ENCODE measurements at regions not wholly inside any gene's neighbourhood (a gene's known extent, or its start where the extent isn't known, plus 50 kb on each side); places are given as distances from the start of the nearest gene placed in this dataset.

- H3K9me3 ChIP-seq: no peaks in the 10 kb centered on the region
- H3K4me3 ChIP-seq: no peak overlapping the region
- intact Hi-C loops (cut with DNase I): no loop called here
- H3K4me1 ChIP-seq: no peaks in the 10 kb centered on the region
- no peak for DNase-seq
- TF ChIP-seq POLR2AphosphoS5 (IDR thresholded peaks at IDR 0.05): no peak
- no peak for TF ChIP-seq POLR2A (IDR thresholded peaks at IDR 0.05)
- TF ChIP-seq CTCF (IDR thresholded peaks at IDR 0.05): no peak
- no peak for TF ChIP-seq EP300 (IDR thresholded peaks at IDR 0.05)
- no peaks in the 10 kb centered on the region for H3K36me3 ChIP-seq
- no peaks in the 10 kb centered on the region for H3K27me3 ChIP-seq
- no peak overlapping the region for H3K27ac ChIP-seq
These were observed 75.1 kb upstream of the GRIK1 start for GRCh38 chr21:30014886-30015285.

- Histone ChIP-seq H3K27ac (no peak overlapping the region), H3K4me3 (no peak overlapping the region), H3K4me1 (no peaks in the 10 kb centered on the region), H3K27me3 (no peaks in the 10 kb centered on the region), H3K9me3 (no peaks in the 10 kb centered on the region), H3K36me3 (no peaks in the 10 kb centered on the region)
- WGBS, 2 donors: 64 to 69% methylated on average over 6 of the region's 6 CpGs
- no peak for TF ChIP-seq POLR2A (IDR thresholded peaks at IDR 0.05)
- TF ChIP-seq EP300 (IDR thresholded peaks at IDR 0.05): no peak
- TF ChIP-seq POLR2AphosphoS5 (IDR thresholded peaks at IDR 0.05): no peak
- no peak for TF ChIP-seq CTCF (IDR thresholded peaks at IDR 0.05)
- no peak for DNase-seq
- intact Hi-C loops (cut with DNase I): no loop called here
These were observed 51.8 kb upstream of the GRIK1 start for GRCh38 chr21:29991624-29992023.

- WGBS, 2 donors: 73 to 91% methylated on average over 3 of the region's 3 CpGs
These were observed 49.9 kb upstream of the GRIK1 start for GRCh38 chr21:29989634-29990234.

More at GRCh38 chr21:29989634-29990234, 49.9 kb upstream of the GRIK1 start:
- Histone ChIP-seq H3K27ac (no peak overlapping the region), H3K4me1 (no peaks in the 10 kb centered on the region), H3K4me3 (no peak overlapping the region), H3K27me3 (no peaks in the 10 kb centered on the region), H3K9me3 (peaks cover 0 to 7% (median 0%) of the 10 kb centered on the region in 4 donors), H3K36me3 (no peaks in the 10 kb centered on the region)
- TF ChIP-seq POLR2AphosphoS5 (IDR thresholded peaks at IDR 0.05): no peak
- TF ChIP-seq POLR2A (IDR thresholded peaks at IDR 0.05): no peak
- TF ChIP-seq EP300 (IDR thresholded peaks at IDR 0.05): no peak
- no peak for TF ChIP-seq CTCF (IDR thresholded peaks at IDR 0.05)
- DNase-seq: no peak
- intact Hi-C loops (cut with DNase I): no loop called here
